CD4-positive, alpha-beta T cell treated with Interleukin-15 for 1 hour (primary cell): ENCODE measurements at regions not wholly inside any gene's neighbourhood (a gene's known extent, or its start where the extent isn't known, plus 50 kb on each side); places are given as distances from the start of the nearest gene placed in this dataset.

ENCODE experiments used
- DNase-seq: peaks from one replicate; pipeline ENCODE4 v3.0.0-alpha.2; 2020

DNA sequence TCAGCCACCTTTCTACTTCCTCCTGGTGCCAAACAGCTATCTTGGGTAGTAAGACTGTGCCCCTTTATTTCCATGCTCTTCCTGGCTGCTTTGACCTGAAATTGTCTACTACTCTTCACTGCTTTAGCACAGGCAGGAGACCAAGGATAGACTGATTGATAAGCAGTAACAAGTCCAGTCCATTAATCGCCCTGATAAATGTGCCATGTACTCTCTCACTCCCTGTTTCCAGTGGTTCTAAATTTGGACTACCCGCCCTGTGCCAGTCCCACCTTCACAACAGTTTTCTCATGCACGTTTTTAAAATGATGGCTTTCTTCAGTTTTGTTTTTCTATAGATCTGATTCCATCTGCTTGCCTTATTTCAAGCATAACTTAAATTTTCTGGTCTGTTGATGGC, 189.6 kb upstream of the RBMS1 start:
- no peak for DNase-seq

DNA sequence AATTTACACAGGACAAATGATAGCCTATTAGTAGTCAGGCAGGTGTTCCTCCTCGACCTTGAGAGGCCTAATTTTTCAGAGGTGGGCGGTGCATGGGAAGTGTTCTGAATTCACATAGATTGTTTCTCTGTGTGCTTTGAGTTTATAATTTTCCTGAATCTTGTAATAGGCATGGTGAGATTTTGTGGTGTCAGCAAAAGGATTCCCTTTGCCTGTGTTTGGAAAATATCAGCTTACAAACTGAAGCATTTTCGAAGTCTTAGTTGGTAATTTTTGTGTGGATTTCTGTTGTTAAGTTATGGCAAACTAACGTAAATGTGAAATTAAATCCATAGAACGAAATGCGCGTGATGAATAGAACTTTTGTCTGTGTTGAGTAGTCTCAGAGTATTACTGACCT, 194.0 kb upstream of the RBMS1 start:
- no peak for DNase-seq

DNA sequence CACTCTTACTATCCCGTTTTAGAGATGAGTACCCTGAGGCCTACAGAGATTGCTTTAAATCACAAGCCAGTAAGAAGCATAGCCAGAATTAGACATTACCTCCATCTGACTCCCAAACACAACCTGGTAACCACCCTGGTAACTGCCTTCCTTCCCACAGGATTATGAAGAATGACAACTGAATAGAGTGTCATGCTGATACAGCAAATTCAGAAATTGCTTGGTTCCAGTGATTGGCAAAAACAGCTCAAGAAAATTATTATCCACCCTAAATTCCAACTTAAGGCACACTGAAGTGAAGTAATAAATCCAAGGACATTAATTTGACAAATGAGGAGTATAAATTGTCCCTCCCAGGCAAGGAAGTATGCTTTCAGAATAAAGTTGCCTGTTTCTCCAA, 195.8 kb upstream of the RBMS1 start:
- no peak for DNase-seq

DNA sequence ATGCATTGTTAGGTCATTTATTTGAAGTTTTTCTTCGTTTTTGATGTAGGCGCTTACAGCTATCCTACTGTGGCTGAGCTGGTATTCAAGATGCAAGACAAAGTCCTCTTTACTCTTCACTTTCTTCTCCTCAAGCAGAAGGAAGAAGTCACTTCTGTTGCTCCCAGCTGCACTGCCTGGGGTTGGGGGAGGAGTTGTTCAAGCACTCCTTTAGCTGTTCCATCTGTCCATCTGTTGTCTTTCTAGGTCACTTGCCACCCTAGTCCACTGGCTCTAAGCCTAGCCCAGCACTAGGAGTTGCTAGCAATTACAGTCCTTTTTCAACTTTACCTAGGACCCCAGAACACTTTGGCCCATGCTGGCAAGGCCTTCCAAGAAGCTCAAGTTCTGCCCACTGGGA, 200.6 kb upstream of the RBMS1 start:
- DNase-seq = no peak

DNA sequence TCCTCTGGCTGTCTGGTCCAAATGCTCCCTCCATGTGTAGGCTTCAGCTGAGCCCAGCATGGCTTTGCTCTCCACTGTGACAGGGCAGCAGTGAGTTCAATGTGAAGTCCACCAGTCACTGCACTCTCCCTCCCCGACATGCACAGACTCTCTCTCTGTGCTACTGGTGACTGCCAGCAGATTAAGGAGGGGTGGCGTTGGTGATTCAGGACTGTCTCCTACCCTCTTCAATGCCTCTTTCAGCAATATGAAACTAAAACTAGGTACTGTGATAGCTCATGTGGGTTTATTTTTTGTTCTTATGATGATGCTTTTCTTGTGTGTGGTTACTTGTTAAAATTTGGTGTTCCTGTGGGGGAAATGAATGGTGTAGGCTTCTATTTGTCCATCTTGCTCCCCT, 201.0 kb upstream of the RBMS1 start:
- DNase-seq = no peak

DNA sequence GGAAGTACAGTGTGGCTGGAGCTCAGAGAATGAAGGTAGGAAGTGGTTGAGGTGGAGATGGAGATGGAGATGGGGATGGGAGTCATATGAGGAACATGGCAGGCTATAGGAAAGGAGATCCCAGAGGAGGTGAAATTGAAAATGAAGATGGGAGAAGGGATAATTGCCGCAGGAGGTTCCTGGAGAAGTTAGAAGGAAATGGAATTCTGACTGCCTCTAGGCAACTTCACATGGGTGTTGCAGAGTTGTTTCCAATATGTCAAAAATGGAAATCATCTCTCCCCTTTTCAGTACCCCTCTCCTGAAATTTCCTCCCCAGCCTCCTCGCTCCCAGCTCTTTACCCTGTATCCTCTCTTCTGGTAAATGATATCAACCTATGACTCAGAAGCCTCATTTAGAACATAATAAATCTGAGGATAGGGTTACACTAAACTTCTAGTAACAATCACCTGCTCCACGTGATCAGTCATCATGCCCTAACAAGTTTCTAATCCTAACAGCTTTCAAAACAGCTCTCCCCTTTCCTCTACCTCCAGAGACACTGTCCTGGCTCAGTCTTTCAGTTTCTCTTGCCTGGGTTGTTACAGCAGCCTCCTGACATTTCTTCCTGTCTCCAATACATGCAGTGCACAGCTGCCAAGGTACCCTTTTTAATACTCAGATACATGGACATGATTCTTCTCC, 201.9 kb upstream of the RBMS1 start:
- no peak for DNase-seq

DNA sequence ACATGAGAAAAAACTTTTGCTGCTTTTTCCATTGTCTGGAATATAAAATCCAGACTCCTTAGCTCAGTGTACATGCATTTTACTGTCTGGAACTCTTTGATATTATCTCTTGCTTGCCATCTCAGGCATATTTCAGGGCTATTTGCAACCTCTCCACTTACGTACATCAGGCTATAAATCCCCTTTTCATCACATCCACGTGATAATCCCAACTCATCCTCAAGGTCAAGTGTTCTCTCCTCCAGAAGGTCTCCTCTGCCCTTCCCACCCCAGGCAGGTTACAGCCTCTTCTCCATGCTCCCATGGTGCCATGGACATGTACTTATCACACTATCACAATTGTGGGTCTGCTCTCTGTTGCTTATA, 202.5 kb upstream of the RBMS1 start:
- DNase-seq = no peak

DNA sequence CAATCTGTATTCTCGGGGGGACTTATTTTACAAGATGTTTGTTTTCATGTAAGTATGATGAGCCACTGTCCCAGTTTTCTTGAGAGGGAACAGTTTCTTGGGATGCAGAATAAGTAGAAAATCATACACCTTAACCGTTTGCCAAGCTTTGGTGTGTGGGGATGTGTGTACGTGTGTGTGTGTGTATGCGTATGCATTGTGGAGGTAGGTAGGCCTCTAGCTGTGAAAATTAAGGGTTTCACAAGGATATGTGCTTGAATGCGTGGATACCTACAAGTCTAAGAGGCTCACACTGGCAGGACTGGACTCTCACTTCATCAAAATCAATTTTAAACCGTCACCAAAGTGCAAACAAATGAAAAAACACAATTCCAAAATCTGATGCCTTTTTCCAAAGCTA, 204.2 kb upstream of the RBMS1 start:
- DNase-seq = no peak

DNA sequence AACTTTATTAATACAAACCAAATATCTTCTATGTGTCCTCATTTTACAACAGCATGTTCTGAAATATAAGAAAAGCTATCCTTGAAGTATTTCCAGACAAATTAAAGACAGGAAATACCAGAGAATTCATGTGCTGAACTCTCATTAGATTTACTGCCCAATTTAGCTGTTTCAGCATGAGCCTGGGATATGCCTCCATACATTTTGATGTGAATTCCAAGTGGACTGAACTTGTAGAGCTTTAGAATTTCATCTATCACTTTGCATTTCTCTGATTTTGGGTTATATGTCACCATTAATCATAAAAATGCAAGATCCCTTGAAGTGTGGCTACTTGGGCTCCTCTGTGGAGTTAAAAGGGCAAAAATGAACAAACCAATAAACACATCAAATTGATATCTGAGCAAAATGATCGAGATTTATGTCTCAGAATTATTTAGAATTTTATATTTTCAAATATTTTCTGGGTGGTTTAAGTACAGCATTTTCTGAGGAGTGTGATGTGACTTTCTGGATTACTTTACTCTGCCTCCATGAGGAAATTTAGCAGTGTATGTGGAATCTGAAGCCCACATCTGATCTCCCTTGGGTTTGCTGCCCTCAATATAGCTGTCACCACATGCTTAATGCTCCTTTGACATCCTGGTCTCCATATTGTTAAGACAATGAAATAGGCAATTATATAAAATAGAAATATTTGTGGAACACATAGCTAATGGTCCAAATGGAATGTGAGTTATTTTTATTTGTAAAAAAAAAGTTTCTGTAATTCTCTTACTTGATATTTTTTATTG, 206.6 kb upstream of the RBMS1 start:
- no peak for DNase-seq

DNA sequence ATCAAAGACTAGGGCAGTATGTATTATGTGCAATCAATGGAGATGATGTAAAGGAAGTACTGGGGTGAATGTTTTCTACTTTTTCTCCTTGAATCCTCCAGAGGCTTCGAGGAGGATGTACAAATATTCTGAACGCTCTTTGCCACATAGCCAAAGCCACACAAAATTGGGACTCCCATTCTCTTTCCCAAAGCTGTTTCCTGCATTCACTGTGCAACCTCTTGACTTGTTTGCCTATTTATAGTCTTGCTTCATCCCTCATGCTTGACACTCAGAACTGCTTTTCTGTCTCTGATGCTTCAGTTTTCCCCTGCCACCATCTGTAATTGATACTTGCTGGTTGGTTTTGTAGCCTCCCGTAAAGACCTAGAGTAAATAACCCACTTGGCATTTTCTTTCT, 208.2 kb upstream of the RBMS1 start:
- DNase-seq = no peak

DNA sequence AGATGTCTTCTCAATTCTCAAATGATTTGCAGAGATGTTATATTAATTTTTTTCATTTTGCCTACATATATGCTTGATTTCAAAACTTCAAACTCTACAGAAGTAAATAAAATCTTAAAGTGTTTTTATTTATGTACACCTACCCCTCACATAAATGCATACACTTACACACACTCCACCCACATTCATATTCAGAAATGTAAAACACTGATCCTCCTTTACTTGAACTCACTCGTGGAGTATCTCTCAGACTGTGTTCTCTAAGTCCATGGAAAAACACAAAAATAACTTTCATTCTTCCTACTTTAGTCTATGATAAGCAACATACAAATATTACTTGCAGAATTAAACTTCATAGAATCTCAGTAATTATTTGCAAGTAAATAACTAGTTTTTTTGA, 209.1 kb upstream of the RBMS1 start:
- DNase-seq = no peak

DNA sequence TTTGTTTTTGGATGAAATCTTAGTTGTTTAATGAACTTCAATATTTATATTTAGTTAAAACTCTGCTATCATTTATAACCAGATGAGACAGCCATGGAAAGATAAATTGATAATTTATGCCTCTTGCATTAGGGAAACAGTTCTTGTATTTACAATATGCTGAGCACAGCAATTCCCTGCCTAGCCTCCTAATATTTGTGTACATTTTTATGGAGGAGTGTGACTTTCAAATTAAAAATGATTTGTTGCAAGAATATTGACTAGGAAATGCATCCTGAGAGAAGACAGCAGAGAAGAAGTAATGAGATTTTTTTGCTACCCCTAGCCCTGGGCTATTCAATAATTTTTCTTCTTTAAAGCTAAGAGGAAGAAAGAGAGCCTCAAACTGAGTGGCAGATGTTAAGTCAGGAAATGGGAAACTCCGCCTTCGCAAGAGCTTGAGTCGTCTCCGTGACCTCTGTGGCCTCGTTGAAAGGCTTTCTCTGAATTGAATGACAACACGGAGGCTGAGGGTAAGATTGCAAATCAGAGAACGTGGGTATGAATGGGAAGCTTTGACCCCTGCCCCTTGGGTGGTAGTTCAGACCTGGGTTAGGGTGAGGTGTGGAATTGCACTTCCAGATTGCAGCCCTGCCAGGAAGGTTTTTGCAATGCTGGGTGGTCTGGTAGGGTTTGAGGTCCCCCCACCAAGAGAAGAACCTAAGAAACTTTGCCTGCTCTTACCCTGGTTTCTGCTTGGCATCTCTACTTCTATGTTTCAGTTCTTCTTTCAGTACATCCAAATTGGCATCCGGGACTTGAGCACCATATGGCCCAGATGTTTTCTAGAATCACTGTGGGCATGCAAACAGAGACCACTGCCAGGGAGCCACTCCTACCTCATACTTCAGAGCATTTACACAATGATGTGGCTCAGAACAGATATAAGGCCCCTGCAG, 210.3 kb upstream of the RBMS1 start:
- DNase-seq = peak; percentile 36

DNA sequence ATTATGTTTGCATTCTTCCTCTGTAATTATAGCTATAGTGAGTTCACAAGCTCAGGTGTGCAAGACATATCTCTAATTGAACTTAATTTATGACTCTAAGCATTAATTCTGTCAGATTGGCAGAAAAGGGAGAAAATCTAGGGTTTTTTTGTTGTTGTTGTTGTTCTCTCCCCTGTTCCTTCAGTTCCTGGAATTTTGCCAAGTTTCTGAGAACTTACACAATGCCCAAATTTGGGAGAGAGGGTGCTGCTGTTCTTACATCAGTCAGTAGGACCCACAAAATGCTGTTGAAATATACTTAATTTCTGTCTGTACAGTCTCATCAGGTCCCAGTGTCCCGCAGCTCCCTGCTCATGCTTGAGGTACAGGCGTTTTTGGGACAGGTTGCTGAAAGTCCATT, 221.8 kb upstream of the RBMS1 start:
- no peak for DNase-seq

DNA sequence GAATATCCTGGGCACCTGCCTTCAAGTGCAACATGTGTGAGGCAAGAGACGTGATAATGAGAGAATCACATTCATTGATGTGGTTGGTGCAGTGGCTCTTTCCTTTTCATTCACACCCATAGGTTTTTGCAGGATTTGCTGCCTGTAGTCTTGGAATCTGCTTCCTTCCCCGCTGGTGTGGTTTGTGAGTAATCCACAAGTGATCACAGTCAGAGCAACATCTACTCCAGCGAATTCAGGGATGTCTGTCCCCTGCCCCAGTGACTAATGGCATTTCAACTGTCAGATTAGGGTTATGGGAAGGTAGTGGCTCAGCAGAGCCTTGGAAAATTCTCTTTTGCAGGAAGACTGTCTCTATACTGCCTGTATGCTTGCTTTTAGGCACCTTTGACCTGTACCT, 225.5 kb upstream of the RBMS1 start:
- no peak for DNase-seq

DNA sequence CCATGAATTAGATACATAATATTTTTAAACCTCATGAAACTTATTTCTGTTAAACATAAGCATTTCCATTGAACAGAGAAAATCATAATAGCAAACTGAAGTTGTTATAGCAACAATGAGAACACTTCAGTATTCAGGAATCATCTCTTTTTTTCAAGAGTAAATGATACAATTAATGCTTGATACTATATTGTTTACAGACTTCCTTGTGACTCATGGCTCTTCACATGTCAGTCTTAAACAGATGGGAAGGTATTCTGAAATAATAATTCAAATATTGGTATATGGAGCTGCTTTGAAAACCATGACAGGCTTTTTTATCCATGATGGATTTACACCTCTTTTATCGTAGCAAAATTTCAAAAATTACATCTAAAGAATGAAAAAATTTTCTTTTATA, 226.5 kb upstream of the RBMS1 start:
- no peak for DNase-seq

DNA sequence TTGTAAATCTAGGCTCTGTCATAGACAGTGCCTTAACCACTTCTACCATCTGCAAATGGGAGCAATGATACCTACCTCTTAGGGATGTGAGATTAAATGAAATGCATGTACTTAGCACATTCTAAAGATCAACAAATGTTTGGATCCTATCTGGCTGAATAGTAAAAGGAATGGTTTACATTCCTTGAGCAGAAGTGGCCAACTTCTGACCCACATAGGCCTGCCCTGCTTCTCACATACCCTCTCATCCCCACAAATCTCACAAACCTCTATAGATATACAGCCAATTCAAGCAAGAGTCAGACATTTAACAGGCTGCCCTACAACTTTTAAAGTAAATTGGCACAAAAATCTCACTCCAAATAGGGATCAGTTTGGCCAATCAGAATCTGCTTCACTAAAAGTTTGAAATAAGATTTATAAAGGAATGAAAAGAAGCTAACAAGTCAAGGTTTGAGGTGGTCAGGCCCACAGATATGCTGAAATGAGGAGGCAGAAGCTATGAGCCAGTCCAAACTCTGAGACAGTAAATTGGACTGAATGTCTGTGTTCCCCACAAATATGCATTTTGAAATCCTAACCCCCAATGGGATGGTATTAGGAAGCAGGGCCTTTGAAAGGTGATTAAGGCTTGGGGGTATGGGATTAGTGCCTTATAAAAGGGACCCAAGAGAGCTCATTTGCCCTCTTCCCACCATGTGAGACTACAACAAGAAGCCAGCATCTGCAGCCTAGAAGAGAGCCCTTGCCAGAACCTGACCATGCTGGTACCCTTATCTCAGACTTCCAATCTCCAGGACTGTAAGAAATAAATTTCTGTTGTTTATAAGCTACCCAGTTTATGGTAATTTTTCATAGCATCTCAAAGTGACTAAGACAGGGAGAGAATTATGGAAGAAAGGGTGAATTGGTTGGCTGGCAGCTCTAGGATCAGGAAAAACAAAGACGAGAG, 227.8 kb upstream of the RBMS1 start:
- no peak for DNase-seq

DNA sequence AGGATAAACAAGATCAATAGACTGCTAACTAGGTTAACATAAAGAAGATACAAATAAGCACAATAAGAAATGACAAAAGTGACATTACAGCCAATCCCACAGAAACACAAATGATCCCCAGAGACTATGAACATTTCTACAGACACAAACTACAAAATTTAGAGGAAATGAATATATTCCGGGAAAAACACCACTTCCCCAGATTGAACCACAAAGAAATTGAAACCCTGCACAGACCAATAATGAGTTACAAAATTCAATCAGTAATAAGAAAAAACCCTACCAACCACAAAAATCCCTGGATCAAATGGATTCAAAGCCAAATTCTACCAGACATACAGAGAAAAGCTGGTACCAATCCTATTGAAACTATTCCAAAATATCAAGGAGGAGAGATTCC, 232.4 kb upstream of the RBMS1 start:
- no peak for DNase-seq

DNA sequence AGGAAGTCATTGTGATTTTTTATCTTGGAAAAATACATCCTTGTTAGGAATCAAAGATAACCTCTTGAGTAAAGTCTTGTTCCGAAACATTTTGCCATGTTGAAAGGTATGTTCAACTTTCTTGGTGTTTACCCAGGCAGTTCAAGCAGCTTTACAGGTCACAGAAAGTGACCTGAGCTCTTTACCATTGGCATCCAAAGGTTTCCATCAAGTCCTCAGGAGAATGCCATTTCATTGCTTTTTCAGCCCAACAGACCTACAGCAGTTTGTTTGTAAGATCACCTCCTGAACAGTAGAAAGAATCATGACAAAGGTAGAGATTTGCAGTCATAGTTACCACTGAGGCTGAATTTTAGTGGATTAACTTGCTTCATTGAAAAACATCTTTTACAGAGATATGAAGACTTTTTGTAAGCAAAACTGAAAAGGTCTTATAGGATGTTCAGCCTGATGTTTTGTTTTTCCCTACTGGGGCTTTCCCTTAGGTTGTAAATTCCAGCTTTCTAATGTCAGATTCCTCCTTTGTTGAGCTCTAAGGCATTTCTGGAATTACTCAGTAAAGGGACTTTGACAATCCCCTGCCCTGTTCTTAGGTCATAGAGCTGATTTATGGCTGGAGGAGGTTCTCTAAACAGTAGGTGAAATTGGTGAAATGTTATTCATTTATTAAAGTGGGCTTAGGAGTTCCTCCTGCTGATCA, 236.8 kb upstream of the RBMS1 start:
- DNase-seq = no peak

DNA sequence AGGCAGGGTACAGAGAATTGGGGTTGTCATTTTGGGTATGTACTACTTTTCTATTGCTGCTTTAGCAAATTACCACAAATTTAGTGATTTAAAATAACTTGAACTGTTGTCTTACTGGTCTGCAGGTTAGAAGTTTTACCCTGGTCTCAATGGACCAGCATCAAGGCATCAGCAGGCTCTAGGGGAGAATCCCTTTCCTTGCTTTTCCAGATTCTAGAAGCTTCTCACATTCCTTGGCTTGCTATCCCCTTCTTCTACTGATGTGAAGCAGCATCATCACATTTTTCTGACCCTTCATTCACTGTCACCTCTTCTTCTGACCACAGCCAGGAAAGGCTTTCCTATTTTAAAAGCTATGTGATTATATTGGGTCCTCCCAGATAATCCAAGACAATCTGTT, 237.8 kb upstream of the RBMS1 start:
- no peak for DNase-seq

DNA sequence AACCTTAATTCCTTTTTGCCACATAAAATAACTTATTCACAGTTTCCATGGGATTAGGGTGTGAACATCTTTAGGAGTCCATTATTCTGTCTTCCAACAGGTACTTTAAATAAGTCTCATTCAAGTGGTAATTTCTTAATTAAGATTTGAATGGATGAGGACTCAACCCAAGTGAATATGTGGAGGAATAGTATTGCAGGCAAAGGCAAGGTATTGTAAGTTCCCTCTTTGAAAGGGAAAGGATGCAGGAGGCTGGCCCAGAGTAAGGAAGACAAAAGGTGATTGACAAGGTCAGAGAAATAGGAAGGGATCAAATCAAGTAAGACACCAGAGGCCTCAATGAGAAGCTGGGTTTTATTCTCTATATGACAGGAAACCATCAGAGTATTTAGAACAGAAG, 238.2 kb upstream of the RBMS1 start:
- no peak for DNase-seq

DNA sequence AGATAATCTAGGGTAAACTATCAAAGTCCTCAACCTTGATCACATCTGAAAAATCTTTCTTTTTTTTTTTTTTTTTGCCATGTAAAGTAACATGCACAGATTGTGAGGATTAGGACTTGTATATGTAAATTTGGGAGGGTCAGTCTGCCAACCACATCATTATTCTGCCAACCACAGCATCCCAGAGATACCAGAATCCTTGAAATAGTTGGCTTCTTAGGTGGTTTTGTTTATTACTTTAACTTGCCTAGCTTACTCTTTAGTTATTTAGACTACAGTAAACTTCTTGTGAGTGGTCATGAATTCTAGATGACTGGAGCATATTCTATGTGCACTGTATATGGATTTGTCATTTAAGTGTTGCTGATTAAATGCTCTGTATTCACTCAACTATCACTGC, 242.1 kb upstream of the RBMS1 start:
- DNase-seq = no peak
